D721Med (cell line): ENCODE measurements at regions not wholly inside any gene's neighbourhood (a gene's known extent, or its start where the extent isn't known, plus 50 kb on each side); places are given as distances from the start of the nearest gene placed in this dataset.

Experiments
- DNase-seq: peaks from one replicate; pipeline ENCODE4 v3.0.0; 2011; ENCODE audit warnings: low spot score; ENCODE audit not compliant: insufficient read length
- FAIRE-seq: peaks from 2 replicates; lab custom pipeline; 2011; peaks lifted over from hg19 to GRCh38; lab: Jason Lieb, UNC
- TF ChIP-seq, protein P1 (sequence below): IDR thresholded peaks from 2 replicates; pipeline ENCODE4 v1.5.1; 2012; ENCODE audit warnings: mild to moderate bottlenecking, control low read depth; ENCODE audit not compliant: insufficient read depth; ENCODE audit errors: missing control alignments

- TF ChIP-seq, protein P1, sequence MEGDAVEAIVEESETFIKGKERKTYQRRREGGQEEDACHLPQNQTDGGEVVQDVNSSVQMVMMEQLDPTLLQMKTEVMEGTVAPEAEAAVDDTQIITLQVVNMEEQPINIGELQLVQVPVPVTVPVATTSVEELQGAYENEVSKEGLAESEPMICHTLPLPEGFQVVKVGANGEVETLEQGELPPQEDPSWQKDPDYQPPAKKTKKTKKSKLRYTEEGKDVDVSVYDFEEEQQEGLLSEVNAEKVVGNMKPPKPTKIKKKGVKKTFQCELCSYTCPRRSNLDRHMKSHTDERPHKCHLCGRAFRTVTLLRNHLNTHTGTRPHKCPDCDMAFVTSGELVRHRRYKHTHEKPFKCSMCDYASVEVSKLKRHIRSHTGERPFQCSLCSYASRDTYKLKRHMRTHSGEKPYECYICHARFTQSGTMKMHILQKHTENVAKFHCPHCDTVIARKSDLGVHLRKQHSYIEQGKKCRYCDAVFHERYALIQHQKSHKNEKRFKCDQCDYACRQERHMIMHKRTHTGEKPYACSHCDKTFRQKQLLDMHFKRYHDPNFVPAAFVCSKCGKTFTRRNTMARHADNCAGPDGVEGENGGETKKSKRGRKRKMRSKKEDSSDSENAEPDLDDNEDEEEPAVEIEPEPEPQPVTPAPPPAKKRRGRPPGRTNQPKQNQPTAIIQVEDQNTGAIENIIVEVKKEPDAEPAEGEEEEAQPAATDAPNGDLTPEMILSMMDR, result no peak
- DNase-seq (no peak), FAIRE-seq (peak; percentile 91)
Observed at GRCh38 chr2:38217401-38218188, 141.6 kb upstream of the CYP1B1 start.

- DNase-seq (no peak), FAIRE-seq (no peak)
- TF ChIP-seq, protein P1, result no peak
Observed at GRCh38 chr2:38216886-38217285, 140.9 kb upstream of the CYP1B1 start.

GRCh38 chr2:38215993-38216392, 140.0 kb upstream of the CYP1B1 start:
- TF ChIP-seq, protein P1, result no peak
- no peak for DNase-seq
- peak; percentile 11 for FAIRE-seq

DNA sequence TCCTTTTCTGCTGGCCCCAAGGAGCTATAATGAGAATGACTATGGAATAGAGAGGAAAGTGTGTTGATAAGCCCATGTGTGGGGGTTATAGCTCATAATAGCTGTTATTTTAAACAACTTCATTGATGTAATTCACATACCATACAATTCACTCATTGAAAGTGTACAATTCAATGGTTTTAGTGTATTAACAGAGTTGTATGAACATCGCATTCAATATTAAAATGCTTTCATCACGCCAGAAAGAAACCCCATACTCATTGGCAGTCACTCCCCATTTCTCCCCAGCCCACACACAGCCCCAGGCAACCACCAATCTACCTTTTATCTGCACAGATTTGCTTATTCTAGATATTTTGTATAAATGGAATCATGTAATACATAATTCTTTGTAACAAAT, 139.6 kb upstream of the CYP1B1 start:
- FAIRE-seq (no peak), DNase-seq (no peak)
- TF ChIP-seq, protein P1, result no peak

GRCh38 chr2:38214209-38214717, 138.3 kb upstream of the CYP1B1 start:
- DNase-seq, result no peak
- TF ChIP-seq, protein P1, result no peak
- no peak for FAIRE-seq

DNA sequence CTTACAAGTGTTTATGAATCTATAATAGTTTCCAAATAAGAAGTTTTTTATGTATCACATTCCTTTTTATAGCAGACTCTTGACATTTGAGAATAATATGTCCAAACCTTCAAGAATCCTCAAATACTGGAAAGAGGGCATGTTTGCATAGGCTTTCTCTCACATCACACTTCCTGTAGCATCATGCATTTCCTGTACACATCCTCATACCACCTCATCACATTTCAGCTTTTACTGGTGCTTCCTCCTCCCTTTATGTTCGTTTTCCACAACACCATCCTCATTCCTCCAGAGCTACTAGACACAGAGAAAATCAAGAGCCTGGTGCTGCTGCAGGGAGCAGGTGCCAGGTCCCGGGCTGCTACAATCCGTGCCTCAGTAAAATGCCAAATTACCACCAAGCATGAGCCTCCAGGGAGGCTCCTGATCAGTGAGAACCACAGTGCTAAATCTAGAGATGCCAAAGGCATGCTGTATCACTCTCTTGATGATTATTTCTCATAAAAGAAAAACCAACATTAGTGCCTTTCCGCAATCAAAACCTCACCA, 137.7 kb upstream of the CYP1B1 start:
- TF ChIP-seq, protein P1, result no peak
- DNase-seq (no peak), FAIRE-seq (no peak)

DNA sequence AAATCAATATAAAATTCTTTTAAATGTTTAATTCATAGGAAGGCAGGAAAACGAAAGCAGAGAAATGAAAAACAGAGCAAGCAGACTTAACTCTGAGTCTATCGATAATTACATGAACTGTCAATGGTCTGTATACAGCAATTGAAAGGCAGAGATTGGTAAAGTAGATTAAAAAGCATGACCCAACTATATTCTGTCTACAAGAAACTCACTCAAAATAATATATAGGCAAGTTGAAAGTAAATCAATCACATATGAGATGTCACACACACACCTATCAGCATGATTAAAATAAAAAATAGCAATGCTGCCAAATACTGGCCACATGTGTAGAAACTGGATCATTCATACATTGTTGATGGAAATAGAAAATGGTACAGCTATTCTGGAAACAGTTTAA, 136.4 kb upstream of the CYP1B1 start:
- TF ChIP-seq, protein P1, result no peak
- no peak for DNase-seq

More for the DNA sequence above, 136.4 kb upstream of the CYP1B1 start:
- no peak for FAIRE-seq
